ENCODE measurements at regions not wholly inside any gene's neighbourhood (a gene's known extent, or its start where the extent isn't known, plus 50 kb on each side); places are given as distances from the start of the nearest gene placed in this dataset.

DNA sequence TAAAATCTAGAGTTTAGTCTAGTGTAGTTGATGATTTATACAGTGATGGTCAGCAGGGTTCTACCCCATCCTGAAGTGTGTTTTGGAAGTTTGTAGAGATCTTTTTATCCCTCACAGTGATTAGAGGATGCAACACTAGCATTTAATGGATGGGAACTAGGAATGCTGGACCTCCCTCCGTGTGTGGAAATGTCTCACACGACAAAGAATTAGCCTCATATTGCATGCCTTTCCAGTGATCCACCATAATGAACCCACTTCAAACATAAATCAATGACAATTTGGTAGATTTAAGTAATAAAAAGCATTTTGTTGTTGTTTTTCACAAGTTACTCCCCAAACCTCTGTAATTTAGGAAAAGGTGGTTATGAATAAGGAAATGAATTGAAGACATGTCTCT lies 82.5 kb upstream of the LMNB1 start:
- no peaks in the 10 kb centered on the region for H3F3A ChIP-seq (ENCODE audit: insufficient read depth, low read length)
- no peak overlapping the region for H3K4me3 ChIP-seq (ENCODE audit: low read depth, low read length, poor library complexity, severe bottlenecking)
- H3K79me2 ChIP-seq (ENCODE audit: insufficient read depth, low read length): no peaks in the 10 kb centered on the region
- no peak overlapping the region for H3K9ac ChIP-seq (ENCODE audit: low read length)
- no peaks in the 10 kb centered on the region for H4K20me1 ChIP-seq (ENCODE audit: insufficient read depth, low read length)
- H3K27ac ChIP-seq (ENCODE audit: low read depth, low read length, poor library complexity, severe bottlenecking): no peak overlapping the region
- no peak for TF ChIP-seq CTCF (IDR thresholded peaks at IDR 0.05; ENCODE audit: low read length)
- TF ChIP-seq EZH2 (IDR thresholded peaks at IDR 0.05; ENCODE audit: borderline replicate concordance, low read length): no peak
- no peak overlapping the region for H2AFZ ChIP-seq (ENCODE audit: low read length)
- no peaks in the 10 kb centered on the region for H3K27me3 ChIP-seq (ENCODE audit: insufficient read depth, low read length)
- H3K36me3 ChIP-seq (ENCODE audit: insufficient read depth, low read length): no peaks in the 10 kb centered on the region
- H3K9me2 ChIP-seq (ENCODE audit: low read depth, low read length): no peaks in the 10 kb centered on the region
- H3K4me1 ChIP-seq (ENCODE audit: insufficient read depth, low read length, severe bottlenecking): no peaks in the 10 kb centered on the region
- H3K4me2 ChIP-seq (ENCODE audit: low read length): no peak overlapping the region
- no peaks in the 10 kb centered on the region for H3K9me3 ChIP-seq (ENCODE audit: low read length)

DNA sequence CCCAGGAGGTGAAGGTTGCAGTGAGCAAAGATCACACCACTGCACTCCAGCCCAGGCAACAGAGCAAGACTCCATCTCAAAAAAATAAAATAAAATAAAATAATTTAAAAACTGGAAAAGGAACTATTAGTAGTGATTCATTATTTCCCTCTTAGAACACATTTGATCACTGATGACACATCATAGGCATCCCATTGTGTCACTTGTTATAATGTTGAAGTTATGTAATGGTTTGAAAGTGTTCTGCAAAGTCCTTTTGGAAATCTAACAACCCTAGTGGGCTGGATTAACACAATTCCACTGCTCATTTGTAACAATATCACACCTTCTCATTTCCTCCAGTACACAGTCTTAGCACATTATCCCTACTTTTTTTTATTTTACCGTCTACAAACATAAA lies 81.8 kb upstream of the LMNB1 start:
- Histone ChIP-seq H3K9ac (ENCODE audit: low read length) (no peak overlapping the region), H3K4me1 (ENCODE audit: insufficient read depth, low read length, severe bottlenecking) (no peaks in the 10 kb centered on the region), H3K4me2 (ENCODE audit: low read length) (no peak overlapping the region), H3K9me2 (ENCODE audit: low read depth, low read length) (no peaks in the 10 kb centered on the region), H3K79me2 (ENCODE audit: insufficient read depth, low read length) (no peaks in the 10 kb centered on the region), H4K20me1 (ENCODE audit: insufficient read depth, low read length) (no peaks in the 10 kb centered on the region), H3K9me3 (ENCODE audit: low read length) (no peaks in the 10 kb centered on the region), H3K4me3 (ENCODE audit: low read depth, low read length, poor library complexity, severe bottlenecking) (no peak overlapping the region), H2AFZ (ENCODE audit: low read length) (no peak overlapping the region), H3K27ac (ENCODE audit: low read depth, low read length, poor library complexity, severe bottlenecking) (no peak overlapping the region), H3K27me3 (ENCODE audit: insufficient read depth, low read length) (no peaks in the 10 kb centered on the region), H3K36me3 (ENCODE audit: insufficient read depth, low read length) (no peaks in the 10 kb centered on the region), H3F3A (ENCODE audit: insufficient read depth, low read length) (no peaks in the 10 kb centered on the region)
- no peak for TF ChIP-seq EZH2 (IDR thresholded peaks at IDR 0.05; ENCODE audit: borderline replicate concordance, low read length)

GRCh38 chr5:126707080-126707479 lies 69.9 kb upstream of the LMNB1 start:
- no peak overlapping the region for H2AFZ ChIP-seq (ENCODE audit: low read length)

More at GRCh38 chr5:126707080-126707479, 69.9 kb upstream of the LMNB1 start:
- H3K27ac ChIP-seq (ENCODE audit: low read depth, low read length, poor library complexity, severe bottlenecking): no peak overlapping the region
- no peak overlapping the region for H3K4me2 ChIP-seq (ENCODE audit: low read length)
- no peaks in the 10 kb centered on the region; the same call in 1 of the 2 replicates for H3K27me3 ChIP-seq (ENCODE audit: insufficient read depth, low read length)
- no peak overlapping the region for H3K9ac ChIP-seq (ENCODE audit: low read length)
- H3F3A ChIP-seq (ENCODE audit: insufficient read depth, low read length): no peaks in the 10 kb centered on the region
- H3K4me1 ChIP-seq (ENCODE audit: insufficient read depth, low read length, severe bottlenecking): no peaks in the 10 kb centered on the region
- H3K9me3 ChIP-seq (ENCODE audit: low read length): no peaks in the 10 kb centered on the region
- no peak overlapping the region for H3K4me3 ChIP-seq (ENCODE audit: low read depth, low read length, poor library complexity, severe bottlenecking)
- H3K9me2 ChIP-seq (ENCODE audit: low read depth, low read length): no peaks in the 10 kb centered on the region
- no peaks in the 10 kb centered on the region for H4K20me1 ChIP-seq (ENCODE audit: insufficient read depth, low read length)
- H3K36me3 ChIP-seq (ENCODE audit: insufficient read depth, low read length): no peaks in the 10 kb centered on the region
- no peak for TF ChIP-seq CTCF (IDR thresholded peaks at IDR 0.05; ENCODE audit: low read length)
- no peak for TF ChIP-seq EZH2 (IDR thresholded peaks at IDR 0.05; ENCODE audit: borderline replicate concordance, low read length)
- no peaks in the 10 kb centered on the region for H3K79me2 ChIP-seq (ENCODE audit: insufficient read depth, low read length)

Data from OCI-LY1 (cell line).